LNCaP clone FGC (cell line): ENCODE measurements at regions not wholly inside any gene's neighbourhood (a gene's known extent, or its start where the extent isn't known, plus 50 kb on each side); places are given as distances from the start of the nearest gene placed in this dataset.
"Not testable (repeated sequence)": the region's sequence is repeated elsewhere in the genome, so short reads cannot be mapped to it uniquely, and the experiment has no call there.

ENCODE experiments used
- DNase-seq: peaks from one replicate; pipeline ENCODE4 v3.0.0-alpha.2; 2011; ENCODE audit warnings: low read depth
- H3K4me3 ChIP-seq: 2 replicates; pipeline ENCODE4 v1.5.1; 2011; ENCODE audit warnings: mild to moderate bottlenecking, low read depth, low read length, control low read depth
- CTCF ChIP-seq: IDR thresholded peaks from 2 replicates; pipeline ENCODE4 v1.5.1; 2012; ENCODE audit warnings: mild to moderate bottlenecking; ENCODE audit not compliant: control insufficient read depth, insufficient read depth; ENCODE audit errors: extremely low read depth

GRCh38 chr20:48124181-48124782 is 339.0 kb upstream of the SULF2 start:
- no peak overlapping the region for H3K4me3 ChIP-seq
- TF ChIP-seq CTCF: no peak
- no peak for DNase-seq

DNA sequence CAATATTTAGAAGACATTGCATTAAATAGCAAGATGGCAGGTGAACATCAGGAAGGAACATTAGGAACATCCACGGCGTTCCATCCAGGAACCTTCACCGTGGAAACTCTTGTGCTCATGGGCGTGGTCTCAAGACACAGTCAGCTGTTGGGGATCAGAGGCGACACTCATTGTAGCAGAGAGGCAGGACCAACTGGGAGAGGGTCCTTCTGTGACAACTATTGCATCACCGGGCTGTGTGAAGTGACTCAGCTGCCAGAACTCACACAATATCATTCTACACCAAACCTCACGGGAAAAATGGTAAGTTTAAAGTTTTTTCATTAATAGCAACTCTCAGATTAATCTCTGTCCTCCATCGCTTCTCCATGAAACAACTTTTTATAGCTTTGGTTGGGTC is 334.8 kb upstream of the SULF2 start:
- DNase-seq: no peak
- TF ChIP-seq CTCF: no peak
- H3K4me3 ChIP-seq: no peak overlapping the region

GRCh38 chr20:48119389-48119788 is 334.1 kb upstream of the SULF2 start:
- not testable (repeated sequence) for H3K4me3 ChIP-seq, DNase-seq

DNA sequence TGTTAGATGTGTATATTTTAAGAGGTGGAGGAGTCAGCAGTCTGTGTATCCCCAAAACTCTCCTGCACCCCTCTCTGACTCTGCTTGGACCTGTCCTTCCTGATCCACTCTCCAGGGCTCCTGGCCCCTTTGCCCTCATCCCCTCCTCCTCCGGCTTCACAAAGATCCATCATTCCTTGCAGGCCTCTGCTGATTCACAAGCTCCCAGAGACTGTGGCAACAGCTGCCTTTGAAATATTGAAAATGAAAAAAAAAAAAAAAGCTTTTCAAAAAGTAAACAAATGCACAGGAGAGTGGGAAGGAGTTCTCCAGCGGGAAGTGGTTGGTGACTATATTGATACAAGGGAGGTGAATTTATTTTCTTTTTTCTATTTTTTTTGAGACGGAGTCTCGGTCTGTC is 330.2 kb upstream of the SULF2 start:
- H3K4me3 ChIP-seq: no peak overlapping the region
- TF ChIP-seq CTCF: no peak
- DNase-seq: no peak

DNA sequence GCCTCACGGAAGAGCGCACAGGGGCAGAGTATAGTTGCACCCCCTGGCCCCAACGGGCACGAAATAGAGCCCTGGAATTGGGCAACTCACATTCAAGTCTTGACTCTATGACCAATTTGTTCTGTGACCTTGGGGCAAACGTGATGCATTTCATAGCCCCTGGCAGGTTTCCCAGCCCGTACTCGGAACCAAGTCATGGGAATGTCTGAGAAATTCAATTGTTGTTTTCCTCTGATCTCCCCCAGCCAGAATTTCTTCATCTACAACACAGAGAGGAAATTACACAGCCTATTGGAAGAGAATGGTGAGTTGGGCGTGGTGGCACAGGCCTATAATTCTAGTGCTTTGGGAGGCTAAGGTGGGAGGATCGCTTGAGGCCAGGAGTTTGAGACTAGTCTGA is 322.3 kb upstream of the SULF2 start:
- no peak for TF ChIP-seq CTCF
- no peak for DNase-seq
- no peak overlapping the region for H3K4me3 ChIP-seq

GRCh38 chr20:48106428-48106827 is 321.1 kb upstream of the SULF2 start:
- DNase-seq: no peak
- no peak overlapping the region for H3K4me3 ChIP-seq
- TF ChIP-seq CTCF: no peak

DNA sequence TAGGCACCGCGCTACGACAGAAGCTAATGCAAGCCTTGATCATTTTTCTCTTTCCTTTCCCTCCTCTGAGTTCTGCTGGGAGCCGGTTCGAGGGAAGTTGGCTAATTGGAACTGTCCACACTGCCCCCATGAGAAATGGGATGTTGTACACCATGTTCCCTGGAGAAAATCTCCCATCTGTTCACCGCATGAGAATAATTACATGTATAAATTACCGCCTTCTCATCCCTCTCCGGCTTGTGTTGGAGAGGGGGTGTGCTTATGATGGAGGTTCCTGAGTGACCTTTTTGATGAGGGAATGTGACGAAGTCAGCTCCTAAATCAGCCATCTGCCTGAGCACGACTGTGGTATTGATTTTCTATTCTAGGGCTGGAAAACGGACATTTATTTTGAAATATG is 320.2 kb upstream of the SULF2 start:
- DNase-seq: no peak
- H3K4me3 ChIP-seq: no peak overlapping the region
- no peak for TF ChIP-seq CTCF
